GM21390 (cell line): ENCODE measurements at regions not wholly inside any gene's neighbourhood (a gene's known extent, or its start where the extent isn't known, plus 50 kb on each side); places are given as distances from the start of the nearest gene placed in this dataset.
"Not testable (repeated sequence)": the region's sequence is repeated elsewhere in the genome, so short reads cannot be mapped to it uniquely, and the experiment has no call there.

Experiments
- ATAC-seq: cut with Tn5 transposase; IDR thresholded peaks from one replicate; pipeline ENCODE4 v1.9.1; 2021; ENCODE audit not compliant: unreplicated experiment

DNA sequence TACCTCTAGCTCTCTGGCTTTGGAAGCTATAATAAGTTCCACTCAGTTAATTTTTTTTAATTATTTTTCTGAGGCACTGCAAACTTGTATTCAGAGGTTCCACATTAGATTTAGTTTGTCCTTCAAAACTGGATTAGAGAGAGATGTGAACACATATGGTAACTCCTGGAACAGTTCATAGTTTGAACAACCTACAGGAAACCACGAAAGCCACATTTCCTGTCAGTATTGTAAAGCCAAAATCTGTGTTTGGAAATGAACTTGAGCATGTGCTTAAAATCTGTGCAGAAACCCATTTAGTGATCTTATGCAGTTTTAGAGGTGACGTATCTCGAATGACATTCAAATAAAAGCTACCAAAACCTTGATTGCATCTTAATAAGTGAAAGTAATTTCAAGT, 1952.0 kb downstream of the OLFM4 start:
- no peak for ATAC-seq

GRCh38 chr13:54989418-54989817, 1960.8 kb downstream of the OLFM4 start:
- no peak for ATAC-seq

- no peak for ATAC-seq
These were observed 1970.8 kb downstream of the OLFM4 start for GRCh38 chr13:54999399-54999907.

DNA sequence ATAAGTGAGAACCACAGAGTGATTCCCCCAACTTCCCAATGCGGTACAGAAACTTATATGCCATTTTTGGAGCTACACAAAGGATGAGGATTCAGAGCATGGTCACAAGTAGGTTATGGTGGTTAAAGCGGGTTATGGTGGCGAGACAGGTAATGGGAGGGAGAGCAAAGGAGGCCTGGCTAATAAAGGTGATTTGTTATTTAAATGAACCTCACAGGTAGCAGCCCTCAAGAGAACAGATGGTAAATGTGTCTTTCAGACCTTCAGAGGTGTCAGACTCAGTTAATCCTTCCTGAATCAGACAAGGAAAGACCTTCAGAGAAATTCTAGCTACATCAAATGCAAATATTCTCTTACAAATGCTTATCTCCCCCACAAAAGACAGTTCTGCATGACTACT, 1971.4 kb downstream of the OLFM4 start:
- ATAC-seq = no peak

- ATAC-seq = no peak
These were observed 1972.2 kb downstream of the OLFM4 start for GRCh38 chr13:55000844-55001243.

- no peak for ATAC-seq
These were observed 1973.3 kb downstream of the OLFM4 start for GRCh38 chr13:55001881-55002280.

DNA sequence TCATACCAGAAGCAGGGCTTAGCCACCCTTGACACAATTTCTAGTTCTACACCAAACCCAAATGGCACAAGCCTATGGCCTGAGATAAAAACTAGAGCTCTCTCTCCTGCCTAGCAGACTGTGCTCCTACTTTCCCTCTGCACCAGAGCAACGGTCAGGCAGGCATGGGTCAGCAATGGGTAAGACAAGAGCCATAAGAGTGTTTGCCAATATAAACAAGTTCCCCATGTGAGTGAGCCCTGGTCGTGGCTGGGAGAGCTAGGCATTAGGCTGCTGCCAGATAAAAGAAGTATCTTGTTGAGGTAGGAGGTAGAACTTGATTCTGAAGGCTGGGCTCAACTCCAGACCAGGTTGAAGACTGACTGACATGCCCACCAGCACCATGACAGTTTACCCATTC, 1979.1 kb downstream of the OLFM4 start:
- no peak for ATAC-seq

GRCh38 chr13:55013051-55013450, 1984.4 kb downstream of the OLFM4 start:
- ATAC-seq = no peak

- no peak for ATAC-seq
These were observed 2000.7 kb downstream of the OLFM4 start for GRCh38 chr13:55029280-55029679.

GRCh38 chr13:55038230-55038629, 2009.6 kb downstream of the OLFM4 start:
- ATAC-seq = no peak

GRCh38 chr13:55053891-55054550, 2025.4 kb downstream of the OLFM4 start:
- ATAC-seq = not testable (repeated sequence)

GRCh38 chr13:55055666-55056065, 2027.1 kb downstream of the OLFM4 start:
- ATAC-seq = not testable (repeated sequence)

DNA sequence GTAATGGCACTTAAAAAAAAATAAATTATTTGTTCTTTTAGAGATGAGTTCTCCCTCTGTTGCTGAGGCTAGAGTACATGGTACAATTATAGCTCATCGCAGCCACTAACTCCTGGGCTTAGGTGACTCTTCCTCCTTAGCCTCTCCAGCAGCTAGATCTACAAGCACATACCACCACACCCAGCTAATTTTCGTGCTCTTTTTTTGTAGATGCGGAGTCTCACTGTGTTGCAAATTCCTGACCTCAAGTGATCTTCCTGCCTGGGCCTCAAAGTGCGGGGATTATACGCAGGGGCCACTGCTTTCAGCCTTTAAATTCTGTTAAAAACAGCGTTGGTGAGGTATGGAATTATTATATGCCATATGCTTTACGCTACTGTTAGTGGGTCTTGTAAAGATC, 2034.0 kb downstream of the OLFM4 start:
- ATAC-seq = no peak

DNA sequence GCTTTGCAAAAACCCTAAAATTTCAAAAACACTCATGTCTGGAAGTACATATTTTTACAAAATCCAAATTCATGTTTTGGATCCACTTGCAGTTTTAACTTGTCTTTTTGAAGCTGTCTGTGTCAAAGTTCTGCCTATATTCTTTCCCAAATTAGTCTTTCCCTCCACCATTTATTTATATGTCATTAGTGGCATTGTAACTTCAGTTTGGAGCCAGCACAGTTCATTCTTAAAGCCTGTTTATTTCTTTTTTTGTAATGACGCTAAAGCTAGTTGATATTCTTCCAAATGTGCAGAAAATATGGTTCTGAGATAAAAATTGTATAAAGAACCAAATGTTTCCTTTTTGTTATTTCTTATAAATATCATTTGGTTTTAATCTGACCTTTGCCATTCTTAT, 2039.3 kb downstream of the OLFM4 start:
- no peak for ATAC-seq

GRCh38 chr13:55069746-55070145, 2041.1 kb downstream of the OLFM4 start:
- ATAC-seq = no peak

- no peak for ATAC-seq
These were observed 2044.4 kb downstream of the OLFM4 start for GRCh38 chr13:55073000-55073399.

- no peak for ATAC-seq
These were observed 2056.0 kb downstream of the OLFM4 start for GRCh38 chr13:55084630-55085029.

DNA sequence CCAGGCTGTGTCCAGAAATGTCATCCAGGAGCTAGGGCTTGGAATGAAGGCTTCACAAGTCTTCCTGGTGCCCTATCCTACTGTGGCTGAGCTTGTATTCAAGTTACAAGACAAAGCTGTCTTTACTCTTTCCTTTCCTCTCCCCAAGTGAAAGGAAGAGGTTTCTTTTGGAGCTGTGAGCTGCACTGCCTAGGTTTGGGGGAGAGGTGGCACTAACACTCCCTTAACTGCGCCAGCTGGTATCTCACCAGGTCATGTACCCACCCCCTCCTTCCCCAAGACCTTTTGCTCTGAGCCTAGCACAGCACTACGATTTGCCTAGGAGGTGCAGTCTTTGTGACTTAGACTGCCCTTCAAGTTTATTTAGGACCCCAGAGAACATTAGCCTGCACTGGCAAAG, 2053.6 kb upstream of the PRR20A start:
- ATAC-seq = no peak

DNA sequence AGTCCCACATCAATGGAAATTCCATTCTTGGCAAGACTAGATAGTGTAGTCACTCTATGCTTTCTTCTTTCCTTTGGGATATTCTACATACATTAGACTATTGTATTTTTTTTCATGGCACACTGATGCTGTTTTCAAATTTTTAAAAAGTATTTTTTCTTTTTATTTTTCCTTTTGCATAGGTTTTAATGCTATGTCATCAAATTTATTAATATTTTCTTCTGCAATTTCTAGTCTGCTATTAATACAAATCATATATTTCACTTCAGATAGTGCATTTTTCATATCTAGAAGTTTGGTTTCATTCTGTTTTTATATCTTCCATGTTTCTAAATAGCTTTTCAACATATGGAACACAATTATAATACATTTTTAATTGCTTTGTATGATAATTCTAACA, 2050.1 kb upstream of the PRR20A start:
- ATAC-seq = no peak

- no peak for ATAC-seq
These were observed 2049.5 kb upstream of the PRR20A start for GRCh38 chr13:55091172-55091571.

DNA sequence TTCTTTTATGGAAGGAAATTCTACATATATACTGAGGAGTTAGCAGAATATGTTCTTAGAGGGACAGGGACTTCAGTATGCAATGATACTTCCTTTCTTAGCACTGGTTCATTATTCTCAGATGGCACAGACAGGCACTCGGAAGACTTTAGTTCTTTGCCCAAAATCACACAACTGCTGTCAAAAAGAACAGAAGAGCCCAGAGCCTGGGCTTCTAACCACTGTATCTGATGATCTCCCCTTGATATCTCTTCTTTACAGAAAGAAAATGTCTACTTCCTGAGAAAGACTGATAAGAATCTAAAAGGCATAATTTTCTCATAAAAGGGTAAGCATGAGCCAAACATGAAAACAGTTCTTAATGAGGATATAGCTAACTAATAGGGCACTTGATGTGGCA, 2034.2 kb upstream of the PRR20A start:
- no peak for ATAC-seq

- ATAC-seq = no peak
These were observed 2020.1 kb upstream of the PRR20A start for GRCh38 chr13:55120631-55121030.

GRCh38 chr13:55155046-55155445, 1985.7 kb upstream of the PRR20A start:
- no peak for ATAC-seq
